ELR (cell line): ENCODE measurements at regions not wholly inside any gene's neighbourhood (a gene's known extent, or its start where the extent isn't known, plus 50 kb on each side); places are given as distances from the start of the nearest gene placed in this dataset.

ENCODE experiments used
- DNase-seq: peaks from one replicate; pipeline ENCODE4 v3.0.0-alpha.2; 2015; ENCODE audit warnings: low read depth

GRCh38 chr6:137734005-137734874, 132.8 kb upstream of the TNFAIP3 start:
- DNase-seq = no peak

GRCh38 chr6:137734875-137735182, 132.2 kb upstream of the TNFAIP3 start:
- no peak for DNase-seq

- no peak for DNase-seq
Measured at GRCh38 chr6:137736048-137736818, 130.8 kb upstream of the TNFAIP3 start.

- DNase-seq = no peak
Measured at GRCh38 chr6:137736911-137737310, 130.1 kb upstream of the TNFAIP3 start.

GRCh38 chr6:137737836-137738596, 129.0 kb upstream of the TNFAIP3 start:
- DNase-seq = peak; percentile 74

- no peak for DNase-seq
Measured at GRCh38 chr6:137738931-137739504, 128.0 kb upstream of the TNFAIP3 start.

GRCh38 chr6:137739544-137739943, 127.5 kb upstream of the TNFAIP3 start:
- DNase-seq = no peak

- DNase-seq = no peak
Measured at GRCh38 chr6:137740091-137740755, 126.8 kb upstream of the TNFAIP3 start.

GRCh38 chr6:137740967-137741761, 125.9 kb upstream of the TNFAIP3 start:
- DNase-seq = no peak

- DNase-seq = peak; percentile 30
Measured at GRCh38 chr6:137743493-137743892, 123.6 kb upstream of the TNFAIP3 start.

- DNase-seq = no peak
Measured at GRCh38 chr6:137744877-137745276, 122.2 kb upstream of the TNFAIP3 start.

GRCh38 chr6:137745321-137745720, 121.7 kb upstream of the TNFAIP3 start:
- no peak for DNase-seq

- DNase-seq = no peak
Measured at GRCh38 chr6:137746264-137746663, 120.8 kb upstream of the TNFAIP3 start.

- peak; percentile 29 for DNase-seq
Measured at GRCh38 chr6:137749696-137750211, 117.3 kb upstream of the TNFAIP3 start.

- DNase-seq = no peak
Measured at GRCh38 chr6:137750297-137750696, 116.8 kb upstream of the TNFAIP3 start.

- no peak for DNase-seq
Measured at GRCh38 chr6:137751768-137752560, 115.1 kb upstream of the TNFAIP3 start.

- no peak for DNase-seq
Measured at GRCh38 chr6:137754366-137754765, 112.7 kb upstream of the TNFAIP3 start.

- no peak for DNase-seq
Measured at GRCh38 chr6:137754866-137755265, 112.2 kb upstream of the TNFAIP3 start.

- DNase-seq = no peak
Measured at GRCh38 chr6:137755284-137755683, 111.8 kb upstream of the TNFAIP3 start.

- no peak for DNase-seq
Measured at GRCh38 chr6:137756788-137757187, 110.3 kb upstream of the TNFAIP3 start.
